Vagina (tissue), 2 donors: ENCODE measurements at regions not wholly inside any gene's neighbourhood (a gene's known extent, or its start where the extent isn't known, plus 50 kb on each side); places are given as distances from the start of the nearest gene placed in this dataset.

Experiments
- POLR2A ChIP-seq, 2 donors: fragments of 450-650 bp; IDR thresholded peaks; one replicate each; pipeline ENCODE4 v1.6.1; 2017; ENCODE audit warnings: antibody characterized with exemption in 2 of 2, mild to moderate bottlenecking in 2 of 2, moderate library complexity in 2 of 2
- POLR2AphosphoS5 ChIP-seq, 2 donors: sonication (generic); formaldehyde crosslinking; IDR thresholded peaks; one replicate each; pipeline ENCODE4 v1.9.0; 2017; ENCODE audit warnings: antibody characterized with exemption in 2 of 2, mild to moderate bottlenecking in 2 of 2, low read depth in 1 of 2; ENCODE audit not compliant: insufficient read depth in 1 of 2
- TF ChIP-seq, protein P1 (sequence below), 3 experiments: fragments of 450-650 bp in 2 of 3; fragments of 200-600 bp in 1 of 3; sonication (generic) in 1 of 3; IDR thresholded peaks; one replicate each; pipeline ENCODE4 v1.5.1; 2017 to 2019; ENCODE audit warnings: antibody characterized with exemption in 3 of 3, mild to moderate bottlenecking in 2 of 3, moderate library complexity in 2 of 3

DNA sequence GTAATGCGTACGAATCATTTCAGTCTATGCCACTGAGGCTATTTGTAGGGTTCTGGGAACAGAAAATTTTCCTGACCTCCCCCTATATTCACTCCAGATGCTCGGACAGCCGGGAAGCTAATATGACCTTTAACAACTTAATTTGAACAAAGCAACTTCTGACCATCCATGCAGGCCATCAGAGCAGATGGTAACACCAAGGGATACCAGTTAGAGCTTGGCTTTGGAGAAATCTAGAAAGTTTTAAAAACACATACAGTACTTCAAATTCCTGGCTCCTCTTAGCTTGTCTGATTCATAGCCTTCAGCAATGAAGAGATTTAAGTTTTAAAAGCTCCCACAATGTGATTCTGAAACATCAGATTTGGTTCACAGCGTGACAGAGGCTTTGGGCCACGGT, 257.3 kb downstream of the GPAM start:
- TF ChIP-seq, protein P1, sequence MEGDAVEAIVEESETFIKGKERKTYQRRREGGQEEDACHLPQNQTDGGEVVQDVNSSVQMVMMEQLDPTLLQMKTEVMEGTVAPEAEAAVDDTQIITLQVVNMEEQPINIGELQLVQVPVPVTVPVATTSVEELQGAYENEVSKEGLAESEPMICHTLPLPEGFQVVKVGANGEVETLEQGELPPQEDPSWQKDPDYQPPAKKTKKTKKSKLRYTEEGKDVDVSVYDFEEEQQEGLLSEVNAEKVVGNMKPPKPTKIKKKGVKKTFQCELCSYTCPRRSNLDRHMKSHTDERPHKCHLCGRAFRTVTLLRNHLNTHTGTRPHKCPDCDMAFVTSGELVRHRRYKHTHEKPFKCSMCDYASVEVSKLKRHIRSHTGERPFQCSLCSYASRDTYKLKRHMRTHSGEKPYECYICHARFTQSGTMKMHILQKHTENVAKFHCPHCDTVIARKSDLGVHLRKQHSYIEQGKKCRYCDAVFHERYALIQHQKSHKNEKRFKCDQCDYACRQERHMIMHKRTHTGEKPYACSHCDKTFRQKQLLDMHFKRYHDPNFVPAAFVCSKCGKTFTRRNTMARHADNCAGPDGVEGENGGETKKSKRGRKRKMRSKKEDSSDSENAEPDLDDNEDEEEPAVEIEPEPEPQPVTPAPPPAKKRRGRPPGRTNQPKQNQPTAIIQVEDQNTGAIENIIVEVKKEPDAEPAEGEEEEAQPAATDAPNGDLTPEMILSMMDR (IDR thresholded peaks at IDR 0.05), result no peak
- TF ChIP-seq POLR2AphosphoS5 (IDR thresholded peaks at IDR 0.05; ENCODE audit: insufficient read depth in 1 of 2, low read depth in 1 of 2) (no peak), POLR2A (IDR thresholded peaks at IDR 0.05) (no peak)
